Type B pancreatic cell (in vitro differentiated cells): ENCODE measurements at regions not wholly inside any gene's neighbourhood (a gene's known extent, or its start where the extent isn't known, plus 50 kb on each side); places are given as distances from the start of the nearest gene placed in this dataset.
A peak's percentile ranks its signal among the peaks of the same experiment; 100 is the strongest.

Source experiments
- DNase-seq: peaks from one replicate; pipeline ENCODE4 v3.0.0; 2021; ENCODE audit warnings: mixed read lengths; ENCODE audit not compliant: unreplicated experiment; ENCODE audit errors: extremely low spot score
- H3K27ac Mint-ChIP-seq: 2 replicates; pipeline ENCODE4 v1.8.0; 2021; ENCODE audit warnings: mild to moderate bottlenecking, mixed read lengths
- H3K27me3 Mint-ChIP-seq: 2 replicates; pipeline ENCODE4 v1.8.0; 2021; ENCODE audit warnings: mixed read lengths
- H3K36me3 Mint-ChIP-seq: 2 replicates; pipeline ENCODE4 v1.8.0; 2021; ENCODE audit warnings: mixed read lengths
- H3K4me1 Mint-ChIP-seq: one replicate; pipeline ENCODE4 v1.8.0; 2021; ENCODE audit warnings: mixed read lengths; ENCODE audit not compliant: unreplicated experiment
- H3K4me3 Mint-ChIP-seq: 2 replicates; pipeline ENCODE4 v1.8.0; 2021; ENCODE audit warnings: mild to moderate bottlenecking, mixed read lengths
- H3K9me3 Mint-ChIP-seq: 2 replicates; pipeline ENCODE4 v1.8.0; 2021; ENCODE audit warnings: mixed read lengths
- CTCF ChIP-seq: fragments of 200-600 bp; sonication (generic); conservative IDR thresholded peaks from 2 replicates; pipeline ENCODE4 v1.5.0; 2021; ENCODE audit warnings: antibody characterized with exemption, mild to moderate bottlenecking

GRCh38 chr2:215773728-215774127 lies 239.6 kb downstream of the MREG start:
- Mint-ChIP-seq H3K9me3 (no peaks in the 10 kb centered on the region), H3K27me3 (no peaks in the 10 kb centered on the region), H3K4me3 (no peak overlapping the region), H3K27ac (no peak overlapping the region), H3K36me3 (no peaks in the 10 kb centered on the region), H3K4me1 (peaks cover 29% of the 10 kb centered on the region)
- no peak for DNase-seq
- TF ChIP-seq CTCF: no peak

GRCh38 chr2:215772634-215773563 lies 240.5 kb downstream of the MREG start:
- DNase-seq: no peak
- no peaks in the 10 kb centered on the region for H3K36me3 Mint-ChIP-seq
- no peaks in the 10 kb centered on the region for H3K27me3 Mint-ChIP-seq
- H3K4me1 Mint-ChIP-seq: peaks cover 29% of the 10 kb centered on the region
- H3K4me3 Mint-ChIP-seq: no peak overlapping the region
- no peaks in the 10 kb centered on the region for H3K9me3 Mint-ChIP-seq
- no peak overlapping the region for H3K27ac Mint-ChIP-seq
- no peak for TF ChIP-seq CTCF

- no peak for DNase-seq
- Mint-ChIP-seq H3K4me1 (peaks cover 26% of the 10 kb centered on the region), H3K27me3 (no peaks in the 10 kb centered on the region), H3K36me3 (no peaks in the 10 kb centered on the region), H3K27ac (peak overlapping the region; percentile 16), H3K4me3 (no peak overlapping the region), H3K9me3 (no peaks in the 10 kb centered on the region)
- TF ChIP-seq CTCF: no peak
These were observed 241.3 kb downstream of the MREG start for GRCh38 chr2:215772003-215772402.

GRCh38 chr2:215771241-215771640 lies 242.1 kb downstream of the MREG start:
- H3K4me1 Mint-ChIP-seq: peaks cover 21% of the 10 kb centered on the region
- no peak overlapping the region for H3K4me3 Mint-ChIP-seq

GRCh38 chr2:215770668-215771067 lies 242.7 kb downstream of the MREG start:
- DNase-seq: no peak
- peaks cover 25% of the 10 kb centered on the region for H3K4me1 Mint-ChIP-seq
- H3K4me3 Mint-ChIP-seq: no peak overlapping the region
- no peak for TF ChIP-seq CTCF
- H3K36me3 Mint-ChIP-seq: no peaks in the 10 kb centered on the region
- H3K9me3 Mint-ChIP-seq: no peaks in the 10 kb centered on the region
- no peak overlapping the region for H3K27ac Mint-ChIP-seq
- H3K27me3 Mint-ChIP-seq: no peaks in the 10 kb centered on the region

More at GRCh38 chr2:215771241-215771640, 242.1 kb downstream of the MREG start:
- H3K27ac Mint-ChIP-seq: no peak overlapping the region
- H3K9me3 Mint-ChIP-seq: no peaks in the 10 kb centered on the region
- H3K36me3 Mint-ChIP-seq: no peaks in the 10 kb centered on the region
- no peaks in the 10 kb centered on the region for H3K27me3 Mint-ChIP-seq
- DNase-seq: no peak
- no peak for TF ChIP-seq CTCF
